AG08395 (cell line): ENCODE measurements at regions not wholly inside any gene's neighbourhood (a gene's known extent, or its start where the extent isn't known, plus 50 kb on each side); places are given as distances from the start of the nearest gene placed in this dataset.

Source experiments
- DNase-seq: peaks from one replicate; pipeline ENCODE4 v3.0.0; 2012; ENCODE audit warnings: mixed read lengths, low spot score

- no peak for DNase-seq
These were observed 66.9 kb upstream of the C15orf39 start for GRCh38 chr15:75134748-75135147.

- no peak for DNase-seq
These were observed 65.6 kb upstream of the C15orf39 start for GRCh38 chr15:75136118-75136517.

GRCh38 chr15:75136758-75137157, 64.9 kb upstream of the C15orf39 start:
- no peak for DNase-seq

- DNase-seq, result peak; percentile 54
These were observed 63.4 kb upstream of the C15orf39 start for GRCh38 chr15:75138016-75138999.

- no peak for DNase-seq
These were observed 61.4 kb upstream of the C15orf39 start for GRCh38 chr15:75140080-75140879.

- DNase-seq, result no peak
These were observed 59.2 kb upstream of the C15orf39 start for GRCh38 chr15:75142499-75142898.

DNA sequence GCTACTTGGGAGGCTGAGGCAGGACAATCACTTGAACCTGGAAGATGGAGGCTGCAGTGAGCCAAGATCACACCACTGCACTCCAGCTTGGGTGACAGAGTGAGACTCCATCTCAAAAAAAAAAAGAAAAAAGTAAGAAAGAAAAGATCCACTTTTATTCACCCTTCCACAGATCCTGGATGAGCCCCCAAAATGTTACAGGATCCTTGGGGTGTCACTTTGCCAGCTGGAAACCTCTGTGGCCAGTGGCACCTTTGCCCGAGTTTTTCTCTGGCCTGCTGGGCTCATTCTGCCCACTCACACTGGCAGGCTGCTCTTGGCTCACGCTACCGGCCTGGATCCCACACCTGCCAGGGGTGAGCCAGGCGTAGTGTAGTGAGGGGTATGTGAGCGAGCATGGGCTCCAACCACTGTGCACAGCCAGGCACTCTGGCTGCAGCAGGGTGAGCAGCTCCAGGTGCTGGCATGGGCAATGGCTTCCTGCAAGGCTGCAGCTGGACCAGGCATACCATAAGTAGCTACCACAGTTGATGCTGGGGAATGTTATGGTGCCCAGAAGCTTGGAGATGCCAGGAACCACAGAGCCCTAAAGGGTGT, 57.8 kb upstream of the C15orf39 start:
- no peak for DNase-seq

DNA sequence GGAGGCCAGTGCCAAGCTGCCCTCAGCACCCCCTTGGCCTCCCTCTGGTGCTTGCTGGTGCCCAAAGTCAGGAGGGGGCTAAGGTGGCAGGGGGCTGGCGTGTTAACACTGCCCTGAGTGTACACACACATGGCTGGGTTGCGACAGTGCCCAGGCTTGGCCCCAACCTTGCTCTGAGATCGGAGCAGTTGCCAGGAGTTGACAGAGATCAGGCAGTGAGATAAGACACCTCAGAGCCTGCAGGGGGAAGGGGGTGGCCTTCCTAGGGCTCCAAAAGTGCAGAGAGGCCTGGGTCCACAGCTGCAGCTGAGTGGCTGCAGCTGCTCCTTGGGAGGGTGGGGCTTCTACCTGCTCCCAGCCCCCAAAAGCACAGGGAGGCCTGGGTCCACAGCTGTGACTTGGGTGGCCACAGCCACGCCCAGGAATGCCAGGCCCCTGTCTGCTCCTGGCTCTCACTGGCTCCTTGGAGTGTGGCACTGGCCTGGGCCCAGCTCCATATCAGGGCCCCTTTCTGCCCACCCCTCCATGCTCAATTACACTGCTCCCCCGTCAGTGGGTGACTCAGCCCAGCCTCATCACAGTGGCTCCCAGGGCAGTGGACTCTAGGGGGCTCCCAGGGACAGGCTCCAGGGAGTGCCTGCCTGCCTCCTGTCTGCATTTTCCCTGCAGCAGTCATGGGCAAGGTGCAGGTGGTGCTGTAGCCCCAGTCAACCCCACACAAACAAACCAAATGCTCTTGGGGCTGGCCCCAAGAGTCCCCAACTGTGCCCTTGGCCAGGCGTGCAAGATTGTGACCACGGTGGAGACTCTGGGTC, 56.4 kb upstream of the C15orf39 start:
- DNase-seq, result no peak

- DNase-seq, result no peak
These were observed 53.4 kb upstream of the C15orf39 start for GRCh38 chr15:75148280-75148679.

DNA sequence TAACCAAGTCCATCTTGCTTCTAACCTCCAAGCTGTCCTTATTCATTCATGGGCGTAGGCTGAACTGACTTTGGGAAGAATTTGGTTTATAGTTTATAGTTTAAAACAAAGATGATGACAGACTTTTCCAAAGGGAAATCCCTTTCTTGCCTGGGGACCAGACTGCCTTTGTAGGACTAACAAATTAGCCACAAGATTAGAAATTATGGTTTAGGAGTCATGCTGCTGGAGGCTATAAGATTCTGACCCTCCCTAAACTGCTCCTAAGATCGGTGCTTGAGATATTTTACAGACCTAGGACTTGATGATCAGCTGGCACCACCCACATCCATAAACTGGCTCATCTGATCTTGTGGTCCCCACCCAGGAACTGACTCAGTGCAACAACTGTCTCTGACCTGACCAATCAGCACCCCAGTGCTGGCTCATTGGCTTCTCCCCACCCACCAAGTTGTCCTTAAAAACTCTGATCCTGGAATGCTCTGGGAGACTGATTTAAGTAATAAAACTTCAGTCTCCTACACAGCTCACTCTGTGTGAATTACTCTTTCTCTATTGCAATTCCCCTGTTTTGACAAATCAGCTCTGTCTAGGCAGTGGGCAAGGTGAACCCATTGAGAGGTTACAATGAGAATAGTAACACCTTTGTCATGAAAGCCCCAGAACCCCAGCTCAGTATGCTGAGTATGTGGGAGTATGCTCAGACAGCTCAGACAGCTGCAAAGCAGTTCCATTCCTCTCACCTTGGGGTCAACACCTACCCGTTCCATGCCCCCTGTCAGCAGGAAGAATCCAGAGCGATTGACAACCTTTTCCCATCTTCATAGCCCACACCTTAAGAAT, 51.6 kb upstream of the C15orf39 start:
- peak; percentile 64 for DNase-seq

- DNase-seq, result no peak
These were observed 50.2 kb upstream of the C15orf39 start for GRCh38 chr15:75151214-75152128.
